ENCODE measurements at regions not wholly inside any gene's neighbourhood (a gene's known extent, or its start where the extent isn't known, plus 50 kb on each side); places are given as distances from the start of the nearest gene placed in this dataset.

- no peak for TF ChIP-seq CTCF (IDR thresholded peaks at IDR 0.05)
- no peak for TF ChIP-seq POLR2A (IDR thresholded peaks at IDR 0.05)
Observed at GRCh38 chr10:10680496-10680895, 337.2 kb upstream of the CELF2 start.
